SK-N-SH treated with all-trans-retinoic acid at 6 μM for 48 hours (cell line): ENCODE measurements at regions not wholly inside any gene's neighbourhood (a gene's known extent, or its start where the extent isn't known, plus 50 kb on each side); places are given as distances from the start of the nearest gene placed in this dataset.

Experiments used
- ATAC-seq: fragments of 200-7000 bp; cut with Tn5 transposase; 3 replicates; pipeline ENCODE4 v1.9.1; 2020; ENCODE audit warnings: mild to moderate bottlenecking, moderate library complexity
- ARNTL ChIP-seq: fragments of 450-650 bp; formaldehyde crosslinking; IDR thresholded peaks from 2 replicates; pipeline ENCODE4 v1.5.0; 2020; ENCODE audit warnings: low read depth, mild to moderate bottlenecking, moderate library complexity, borderline replicate concordance
- BACH2 ChIP-seq: fragments of 250-450 bp; sonication (Bioruptor Pico); IDR thresholded peaks from 2 replicates; pipeline ENCODE4 v1.9.0; 2021; ENCODE audit warnings: mild to moderate bottlenecking, borderline replicate concordance
- CREB5 ChIP-seq: fragments of 250-450 bp; sonication (Bioruptor Pico); IDR thresholded peaks from 2 replicates; pipeline ENCODE4 v1.5.1; 2020; ENCODE audit warnings: low read depth, mild to moderate bottlenecking, moderate library complexity
- CSDC2 ChIP-seq: fragments of 250-450 bp; sonication (Bioruptor Pico); IDR thresholded peaks from 2 replicates; pipeline ENCODE4 v1.5.0; 2020; ENCODE audit warnings: mild to moderate bottlenecking, moderate library complexity
- CSRNP3 ChIP-seq: fragments of 250-450 bp; sonication (Bioruptor Pico); IDR thresholded peaks from 2 replicates; pipeline ENCODE4 v1.5.1; 2021; ENCODE audit warnings: mild to moderate bottlenecking, moderate library complexity
- ESRRG ChIP-seq: fragments of 250-450 bp; sonication (Bioruptor Pico); IDR thresholded peaks from 2 replicates; pipeline ENCODE4 v1.6.1; 2021; ENCODE audit warnings: mild to moderate bottlenecking
- GLIS3 ChIP-seq: fragments of 250-450 bp; sonication (Bioruptor Pico); IDR thresholded peaks from 2 replicates; pipeline ENCODE4 v1.5.0; 2020; ENCODE audit warnings: mild to moderate bottlenecking, moderate library complexity
- ISL1 ChIP-seq: fragments of 250-450 bp; sonication (Bioruptor Pico); IDR thresholded peaks from 2 replicates; pipeline ENCODE4 v2.1.2; 2022; ENCODE audit warnings: mild to moderate bottlenecking, moderate library complexity
- OSR1 ChIP-seq: fragments of 250-450 bp; sonication (Bioruptor Pico); IDR thresholded peaks from 2 replicates; pipeline ENCODE4 v1.8.0; 2022; ENCODE audit warnings: moderate library complexity, mild to moderate bottlenecking, inconsistent platforms
- PATZ1 ChIP-seq: fragments of 250-450 bp; sonication (Bioruptor Pico); IDR thresholded peaks from 2 replicates; pipeline ENCODE4 v1.8.0; 2020; ENCODE audit warnings: mild to moderate bottlenecking, moderate library complexity, borderline replicate concordance
- PPARA ChIP-seq: fragments of 250-450 bp; sonication (Bioruptor Pico); IDR thresholded peaks from 2 replicates; pipeline ENCODE4 v1.5.0; 2020; ENCODE audit warnings: mild to moderate bottlenecking, borderline replicate concordance
- RARB ChIP-seq: fragments of 250-450 bp; sonication (Bioruptor Pico); IDR thresholded peaks from 2 replicates; pipeline ENCODE4 v1.8.0; 2021; ENCODE audit warnings: mild to moderate bottlenecking, moderate library complexity
- SNAI2 ChIP-seq: fragments of 250-450 bp; sonication (Bioruptor Pico); IDR thresholded peaks from 2 replicates; pipeline ENCODE4 v1.5.0; 2020; ENCODE audit warnings: mild to moderate bottlenecking, moderate library complexity
- TCF4 ChIP-seq: fragments of 250-450 bp; sonication (Bioruptor Pico); IDR thresholded peaks from 2 replicates; pipeline ENCODE4 v1.8.0; 2021; ENCODE audit warnings: mild to moderate bottlenecking, moderate library complexity, borderline replicate concordance
- TOX ChIP-seq: fragments of 250-450 bp; sonication (Bioruptor Pico); IDR thresholded peaks from 2 replicates; pipeline ENCODE4 v1.8.0; 2021; ENCODE audit warnings: mild to moderate bottlenecking, moderate library complexity, borderline replicate concordance
- TSHZ2 ChIP-seq: fragments of 250-450 bp; sonication (Bioruptor Pico); IDR thresholded peaks from 2 replicates; pipeline ENCODE4 v1.5.0; 2020; ENCODE audit warnings: mild to moderate bottlenecking, moderate library complexity
- ZC3H10 ChIP-seq: fragments of 250-450 bp; sonication (Bioruptor Pico); IDR thresholded peaks from 2 replicates; pipeline ENCODE4 v1.5.1; 2021; ENCODE audit warnings: mild to moderate bottlenecking, moderate library complexity
- ZFP3 ChIP-seq: fragments of 250-450 bp; sonication (Bioruptor Pico); IDR thresholded peaks from 2 replicates; pipeline ENCODE4 v1.5.0; 2020; ENCODE audit warnings: mild to moderate bottlenecking, moderate library complexity
- ZNF565 ChIP-seq: fragments of 450-650 bp; formaldehyde crosslinking; conservative IDR thresholded peaks from 2 replicates; pipeline ENCODE4 v1.5.0; 2020; ENCODE audit warnings: low read depth, mild to moderate bottlenecking, moderate library complexity
- ZNF70 ChIP-seq: fragments of 450-650 bp; formaldehyde crosslinking; IDR thresholded peaks from 2 replicates; pipeline ENCODE4 v1.5.0; 2020; ENCODE audit warnings: mild to moderate bottlenecking, moderate library complexity
- ZNF8 ChIP-seq: fragments of 450-650 bp; formaldehyde crosslinking; IDR thresholded peaks from 2 replicates; pipeline ENCODE4 v1.5.0; 2020; ENCODE audit warnings: mild to moderate bottlenecking, moderate library complexity
- TF ChIP-seq, protein P1 (sequence below): fragments of 250-450 bp; sonication (Bioruptor Pico); IDR thresholded peaks from 2 replicates; pipeline ENCODE4 v1.8.0; 2021; ENCODE audit warnings: low read depth, mild to moderate bottlenecking, moderate library complexity, borderline replicate concordance

DNA sequence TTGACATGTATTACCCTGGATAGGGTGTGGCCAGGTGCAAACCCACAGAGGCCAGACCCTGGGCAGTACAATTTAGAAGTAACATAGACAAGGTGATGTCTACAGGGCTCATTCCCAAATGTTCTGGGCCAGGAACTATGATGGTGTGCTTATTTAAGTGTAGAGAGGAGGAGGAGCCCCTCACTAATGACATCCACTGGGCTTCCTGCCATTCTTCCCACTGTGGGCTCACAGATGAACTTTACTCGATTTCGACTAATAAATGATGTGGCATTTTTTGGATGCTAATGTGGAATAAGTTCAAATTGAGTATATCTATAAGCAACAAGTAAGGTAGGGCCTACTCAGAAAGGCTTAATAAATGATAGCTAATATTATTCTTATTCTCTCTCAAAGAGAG, 280.9 kb upstream of the BOD1L1 start:
- TF ChIP-seq RARB (CRISPR knock-in tag) (no peak), CSDC2 (CRISPR knock-in tag) (no peak), ZC3H10 (no peak), OSR1 (CRISPR knock-in tag) (no peak), ZNF565 (CRISPR knock-in tag) (no peak), TCF4 (CRISPR knock-in tag) (no peak)
- no peak for ATAC-seq

DNA sequence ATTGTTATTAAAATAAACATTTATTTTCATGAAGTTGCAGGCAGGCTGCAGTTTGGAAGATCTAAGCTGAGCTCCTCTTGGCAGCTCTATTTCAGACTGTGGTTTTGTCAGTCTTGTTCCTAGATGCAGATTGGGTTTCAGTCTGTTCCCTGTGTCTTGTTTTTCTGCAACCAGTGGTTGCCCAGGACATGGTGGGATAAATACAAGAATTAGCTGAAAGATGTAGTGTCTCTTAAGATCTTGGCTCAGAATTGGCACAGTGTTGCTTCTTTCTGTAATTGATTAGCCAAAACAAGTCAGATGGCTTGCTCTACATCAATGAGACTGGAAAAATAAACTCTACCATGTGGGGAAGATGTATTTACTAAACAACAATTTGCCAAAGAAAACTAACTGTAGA, 283.0 kb upstream of the BOD1L1 start:
- no peak for TF ChIP-seq TSHZ2 (CRISPR knock-in tag)
- TF ChIP-seq GLIS3, result no peak
- no peak for TF ChIP-seq TCF4 (CRISPR knock-in tag)
- TF ChIP-seq ESRRG (CRISPR knock-in tag), result no peak
- TF ChIP-seq SNAI2 (CRISPR knock-in tag), result no peak
- TF ChIP-seq RARB (CRISPR knock-in tag), result no peak
- no peak for TF ChIP-seq CSRNP3 (CRISPR knock-in tag)
- no peak for TF ChIP-seq PPARA
- TF ChIP-seq ZNF565 (CRISPR knock-in tag), result no peak
- TF ChIP-seq BACH2, result no peak
- TF ChIP-seq CSDC2 (CRISPR knock-in tag), result no peak
- TF ChIP-seq, protein P1, sequence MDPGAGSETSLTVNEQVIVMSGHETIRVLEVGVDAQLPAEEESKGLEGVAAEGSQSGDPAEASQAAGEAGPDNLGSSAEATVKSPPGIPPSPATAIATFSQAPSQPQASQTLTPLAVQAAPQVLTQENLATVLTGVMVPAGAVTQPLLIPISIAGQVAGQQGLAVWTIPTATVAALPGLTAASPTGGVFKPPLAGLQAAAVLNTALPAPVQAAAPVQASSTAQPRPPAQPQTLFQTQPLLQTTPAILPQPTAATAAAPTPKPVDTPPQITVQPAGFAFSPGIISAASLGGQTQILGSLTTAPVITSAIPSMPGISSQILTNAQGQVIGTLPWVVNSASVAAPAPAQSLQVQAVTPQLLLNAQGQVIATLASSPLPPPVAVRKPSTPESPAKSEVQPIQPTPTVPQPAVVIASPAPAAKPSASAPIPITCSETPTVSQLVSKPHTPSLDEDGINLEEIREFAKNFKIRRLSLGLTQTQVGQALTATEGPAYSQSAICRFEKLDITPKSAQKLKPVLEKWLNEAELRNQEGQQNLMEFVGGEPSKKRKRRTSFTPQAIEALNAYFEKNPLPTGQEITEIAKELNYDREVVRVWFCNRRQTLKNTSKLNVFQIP (CRISPR knock-in tag), result no peak
- no peak for TF ChIP-seq CREB5 (CRISPR knock-in tag)
- TF ChIP-seq ARNTL (CRISPR knock-in tag), result no peak
- no peak for TF ChIP-seq ZFP3 (CRISPR knock-in tag)
- TF ChIP-seq PATZ1, result no peak
- no peak for TF ChIP-seq ZNF8
- TF ChIP-seq ISL1 (CRISPR knock-in tag), result no peak
- TF ChIP-seq OSR1 (CRISPR knock-in tag), result no peak
- TF ChIP-seq ZNF70 (CRISPR knock-in tag), result no peak
- no peak for ATAC-seq

DNA sequence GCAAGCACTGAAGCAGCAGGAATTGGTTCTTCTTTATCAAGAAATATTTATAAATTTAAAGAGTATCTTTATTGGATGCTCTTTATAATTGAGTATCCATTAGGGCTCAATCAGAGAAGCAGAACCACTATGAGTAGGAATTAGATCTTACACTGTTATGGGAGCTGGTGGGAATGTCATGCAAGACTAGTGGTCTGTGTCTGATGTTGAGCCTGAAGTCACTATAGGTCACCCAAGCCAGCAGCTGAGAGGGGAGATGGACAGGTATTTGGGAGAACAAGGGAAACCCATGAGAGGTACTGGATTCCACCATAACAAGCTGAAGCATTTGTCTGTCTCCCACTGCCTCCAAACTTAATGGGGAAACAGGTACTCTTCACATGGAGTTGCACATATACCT, 283.7 kb upstream of the BOD1L1 start:
- no peak for ATAC-seq
- TF ChIP-seq ZNF70 (CRISPR knock-in tag) (no peak), ZC3H10 (no peak), ESRRG (CRISPR knock-in tag) (no peak), GLIS3 (no peak), PPARA (no peak), TOX (CRISPR knock-in tag) (no peak), ZFP3 (CRISPR knock-in tag) (no peak), CSRNP3 (CRISPR knock-in tag) (no peak), TSHZ2 (CRISPR knock-in tag) (no peak), SNAI2 (CRISPR knock-in tag) (no peak)
